Endometrium (tissue), 2 donors: ENCODE measurements at regions not wholly inside any gene's neighbourhood (a gene's known extent, or its start where the extent isn't known, plus 50 kb on each side); places are given as distances from the start of the nearest gene placed in this dataset.
"Not testable (repeated sequence)": the region's sequence is repeated elsewhere in the genome, so short reads cannot be mapped to it uniquely, and the experiment has no call there.

Source experiments
- FAIRE-seq: peaks from 2 replicates; lab custom pipeline; 2012; peaks lifted over from hg19 to GRCh38; lab: Jason Lieb, UNC
- donor health status: control.
- donor health status: control.

- FAIRE-seq: no peak
These were observed 131.2 kb upstream of the PAK3 start for GRCh38 chrX:110964786-110965185.

GRCh38 chrX:110962451-110962850 lies 133.5 kb upstream of the PAK3 start:
- no peak for FAIRE-seq

- no peak for FAIRE-seq
These were observed 140.3 kb upstream of the PAK3 start for GRCh38 chrX:110955706-110956105.

- FAIRE-seq: no peak
These were observed 141.4 kb upstream of the PAK3 start for GRCh38 chrX:110954428-110955100.

DNA sequence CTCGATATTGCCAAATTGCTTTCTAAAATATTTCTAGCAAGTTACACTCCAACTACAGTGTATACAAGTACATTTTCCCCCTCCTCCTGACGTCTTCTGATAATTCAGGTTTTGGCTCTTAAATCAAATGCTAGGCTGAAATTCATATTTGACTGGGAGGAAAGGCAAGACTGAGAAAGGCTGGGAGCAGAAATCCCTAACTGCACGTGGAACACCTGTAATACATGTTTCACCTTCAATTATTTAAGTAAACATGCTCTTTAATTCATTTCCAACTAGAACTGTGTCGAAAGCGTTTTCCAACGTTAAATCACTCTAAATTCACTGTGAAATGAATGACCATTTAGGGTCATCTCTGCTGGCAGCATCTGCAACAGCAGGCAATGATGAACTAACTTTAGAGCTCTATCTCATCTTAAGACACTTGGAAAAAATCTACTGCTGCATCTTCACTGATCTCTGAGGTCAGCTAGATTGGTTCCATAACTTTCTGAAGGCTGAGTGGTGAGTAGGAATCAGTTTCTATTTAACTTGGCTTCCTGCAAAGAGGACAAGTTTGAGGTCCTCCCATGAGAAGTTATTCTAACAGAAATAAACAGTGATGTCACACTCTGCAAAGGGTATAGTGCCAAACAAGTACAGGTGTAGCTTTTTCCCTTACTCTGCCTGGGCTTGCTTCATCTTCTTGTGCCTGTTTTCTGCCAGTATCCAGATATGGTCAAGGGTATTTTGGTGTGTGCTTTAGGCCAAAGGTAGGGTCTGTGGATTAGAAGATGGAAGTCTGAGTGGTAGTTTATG lies 144.3 kb upstream of the PAK3 start:
- no peak for FAIRE-seq

GRCh38 chrX:110944751-110945675 lies 149.4 kb upstream of the CHRDL1 start:
- FAIRE-seq: no peak

- FAIRE-seq: no peak
These were observed 148.7 kb upstream of the CHRDL1 start for GRCh38 chrX:110944311-110944750.

DNA sequence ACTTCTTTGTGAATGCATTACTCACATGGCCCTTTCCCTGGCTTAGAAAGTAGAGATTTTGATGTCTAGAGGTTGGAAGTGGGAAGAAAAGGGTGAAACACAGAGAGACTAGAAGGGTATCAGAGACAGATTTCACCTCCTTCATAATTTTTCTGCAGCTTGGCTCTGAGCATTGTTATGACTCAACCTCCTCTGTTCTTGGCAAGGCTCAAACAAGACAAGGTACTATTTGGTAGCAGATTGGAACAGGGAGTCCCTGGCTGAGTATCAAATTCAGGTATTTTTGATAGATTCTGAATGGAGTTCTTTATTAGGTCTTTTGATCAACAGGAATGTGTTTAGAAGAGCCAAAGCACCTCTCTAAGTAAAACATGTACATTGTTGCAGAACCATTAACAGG lies 146.3 kb upstream of the CHRDL1 start:
- FAIRE-seq: no peak

GRCh38 chrX:110938977-110939732 lies 143.5 kb upstream of the CHRDL1 start:
- no peak for FAIRE-seq

- no peak for FAIRE-seq
These were observed 129.3 kb upstream of the CHRDL1 start for GRCh38 chrX:110924871-110925270.

DNA sequence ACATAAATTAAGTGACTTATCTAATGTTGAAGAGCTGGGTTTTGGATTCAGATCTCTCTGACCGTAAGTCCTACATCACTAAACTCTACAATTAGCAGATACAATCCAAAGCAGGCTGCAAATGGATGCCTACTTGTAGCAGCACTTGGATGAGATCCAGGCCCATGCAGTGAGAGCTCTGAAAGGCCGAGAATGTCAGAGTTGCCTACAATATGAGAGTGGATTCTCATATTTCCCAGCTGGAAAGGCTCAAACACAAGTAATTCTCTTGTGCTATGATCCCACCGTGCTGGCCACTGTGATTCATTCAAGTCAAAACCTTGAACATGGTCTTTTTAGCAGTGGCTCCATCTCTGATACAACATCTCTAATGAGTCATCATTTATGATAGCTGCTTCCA lies 125.4 kb upstream of the CHRDL1 start:
- FAIRE-seq: no peak

- FAIRE-seq: no peak
These were observed 120.0 kb upstream of the CHRDL1 start for GRCh38 chrX:110915570-110915969.

DNA sequence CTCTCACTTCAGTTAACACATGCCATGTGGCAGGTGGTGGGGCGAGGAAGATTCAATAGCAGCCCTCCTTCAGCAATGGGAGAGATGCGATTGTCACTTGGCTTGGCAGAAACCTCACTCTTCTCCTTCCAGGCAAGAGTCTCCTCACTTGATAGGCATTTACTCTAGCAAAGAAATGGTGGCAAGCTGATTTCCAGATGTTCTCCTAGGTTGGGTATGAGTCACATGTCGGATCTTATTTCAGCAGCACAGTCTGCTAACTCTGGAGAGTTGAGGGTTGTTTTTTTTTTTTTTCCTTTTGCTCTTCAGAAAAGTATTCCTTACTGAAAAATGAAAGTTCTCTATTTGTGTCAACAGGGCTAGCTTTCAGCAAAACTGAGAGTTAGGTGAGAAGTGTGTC lies 119.5 kb upstream of the CHRDL1 start:
- FAIRE-seq: no peak

GRCh38 chrX:110914281-110914680 lies 118.7 kb upstream of the CHRDL1 start:
- FAIRE-seq: no peak

GRCh38 chrX:110904747-110905146 lies 109.1 kb upstream of the CHRDL1 start:
- not testable (repeated sequence) for FAIRE-seq

DNA sequence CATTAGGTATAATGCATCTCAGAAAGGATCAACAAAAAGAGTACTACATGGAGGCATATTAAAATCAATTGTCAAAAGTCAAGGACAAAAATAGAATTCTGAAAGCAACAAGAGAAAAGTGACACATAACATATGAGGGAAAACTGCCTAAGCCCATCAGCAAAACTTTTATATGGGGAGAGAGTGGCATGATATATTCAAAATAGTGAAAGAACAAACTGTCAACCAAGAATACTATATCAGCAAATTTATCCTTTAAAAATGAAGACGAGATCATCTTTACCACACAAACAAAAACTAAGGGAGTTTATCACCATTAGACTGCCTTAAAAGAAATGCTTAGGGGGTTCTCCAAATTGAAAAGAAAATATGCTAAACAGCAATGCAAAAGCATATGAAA lies 86.4 kb upstream of the CHRDL1 start:
- FAIRE-seq: no peak

GRCh38 chrX:110877326-110877725 lies 81.7 kb upstream of the CHRDL1 start:
- no peak for FAIRE-seq

DNA sequence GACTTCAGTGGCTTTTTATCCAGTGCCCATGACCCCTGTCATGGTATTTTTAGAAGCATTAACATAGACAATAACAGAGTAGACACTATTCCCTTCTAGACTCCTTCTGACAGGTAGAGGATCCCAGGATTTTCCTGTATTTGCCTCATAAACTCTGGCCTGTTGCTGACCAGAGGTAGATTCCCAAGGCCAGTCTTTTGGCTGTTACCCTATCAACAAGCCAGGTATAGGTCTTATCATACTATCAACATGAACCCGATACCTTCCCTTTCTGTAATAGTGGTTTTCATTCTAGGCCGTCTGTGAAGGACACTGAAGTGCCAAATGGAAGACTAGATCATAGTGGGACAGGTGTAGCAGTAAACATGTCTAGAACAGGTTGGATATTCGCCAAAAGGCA lies 76.2 kb upstream of the CHRDL1 start:
- FAIRE-seq: no peak

- FAIRE-seq: no peak
These were observed 70.8 kb upstream of the CHRDL1 start for GRCh38 chrX:110866421-110866820.

DNA sequence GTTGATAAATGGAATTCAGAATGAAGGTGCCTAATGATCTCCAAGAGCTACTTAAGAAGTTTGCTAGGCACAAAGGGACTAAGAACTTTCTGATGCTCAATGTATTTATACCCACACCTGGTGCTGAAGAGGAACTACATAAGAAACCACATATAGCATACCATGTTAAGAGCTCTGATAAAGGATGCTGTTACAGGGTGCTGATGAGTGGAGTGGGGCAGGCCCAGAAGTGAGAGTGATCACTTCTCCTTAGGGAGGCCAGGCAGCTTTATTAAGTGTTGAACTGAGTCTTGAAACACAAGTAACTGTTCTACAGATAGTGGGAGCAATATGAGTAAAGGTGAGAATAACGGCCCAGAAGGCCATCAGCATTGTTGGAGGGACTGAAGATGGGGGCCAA lies 68.3 kb upstream of the CHRDL1 start:
- FAIRE-seq: no peak

GRCh38 chrX:110858565-110858964 lies 62.9 kb upstream of the CHRDL1 start:
- no peak for FAIRE-seq

- FAIRE-seq: no peak
These were observed 58.0 kb upstream of the CHRDL1 start for GRCh38 chrX:110853610-110854009.
